MM.1S (cell line): ENCODE measurements at regions not wholly inside any gene's neighbourhood (a gene's known extent, or its start where the extent isn't known, plus 50 kb on each side); places are given as distances from the start of the nearest gene placed in this dataset.

Experiments used
- DNase-seq: peaks from one replicate; pipeline ENCODE4 v3.0.0-alpha.2; 2015
- H2AFZ ChIP-seq: fragments of 300-600 bp; sonication (generic); 2 replicates; pipeline ENCODE4 v1.6.0; 2016; ENCODE audit warnings: antibody characterized with exemption, low read length
- H3F3A ChIP-seq: fragments of 300-600 bp; sonication (generic); 2 replicates; pipeline ENCODE4 v1.6.1; 2016; ENCODE audit warnings: mild to moderate bottlenecking, antibody characterized with exemption, low read length, moderate library complexity, mixed read lengths; ENCODE audit not compliant: insufficient read depth
- H3K27ac ChIP-seq: fragments of 300-600 bp; sonication (generic); 2 replicates; pipeline ENCODE4 v1.5.1; 2016; ENCODE audit warnings: mild to moderate bottlenecking, low read length
- H3K27me3 ChIP-seq: fragments of 300-600 bp; sonication (generic); replicated peaks from 2 replicates; pipeline ENCODE4 v1.6.0; 2016; ENCODE audit warnings: low read length; ENCODE audit not compliant: insufficient read depth
- H3K36me3 ChIP-seq: fragments of 300-600 bp; sonication (generic); replicated peaks from 2 replicates; pipeline ENCODE4 v1.6.1; 2016; ENCODE audit warnings: mild to moderate bottlenecking, low read length, mixed read lengths; ENCODE audit not compliant: insufficient read depth
- H3K4me1 ChIP-seq: fragments of 300-600 bp; sonication (generic); 2 replicates; pipeline ENCODE4 v1.6.1; 2016; ENCODE audit warnings: low read length, mixed read lengths
- H3K4me2 ChIP-seq: fragments of 300-600 bp; sonication (generic); 2 replicates; pipeline ENCODE4 v1.6.0; 2016; ENCODE audit warnings: low read depth, low read length
- H3K4me3 ChIP-seq: fragments of 300-600 bp; sonication (generic); 2 replicates; pipeline ENCODE4 v1.5.1; 2016; ENCODE audit warnings: low read length, mixed read lengths
- H3K79me2 ChIP-seq: fragments of 300-600 bp; sonication (generic); 2 replicates; pipeline ENCODE4 v1.6.1; 2016; ENCODE audit warnings: mixed run types, low read length, mixed read lengths
- H3K9ac ChIP-seq: fragments of 300-600 bp; sonication (generic); 2 replicates; pipeline ENCODE4 v1.6.1; 2016; ENCODE audit warnings: low read length, mixed read lengths
- H3K9me2 ChIP-seq: fragments of 300-600 bp; sonication (generic); replicated peaks from 2 replicates; pipeline ENCODE4 v1.6.1; 2016; ENCODE audit warnings: mild to moderate bottlenecking, low read length, mixed read lengths; ENCODE audit not compliant: insufficient read depth
- H3K9me3 ChIP-seq: fragments of 300-600 bp; sonication (generic); replicated peaks from 2 replicates; pipeline ENCODE4 v1.6.1; 2016; ENCODE audit warnings: mild to moderate bottlenecking, low read length, mixed read lengths; ENCODE audit not compliant: insufficient read depth
- H4K20me1 ChIP-seq: fragments of 300-600 bp; sonication (generic); 2 replicates; pipeline ENCODE4 v1.6.1; 2016; ENCODE audit warnings: mild to moderate bottlenecking, low read length, moderate library complexity, mixed read lengths; ENCODE audit not compliant: insufficient read depth
- EZH2 ChIP-seq: fragments of 300-600 bp; sonication (generic); optimal IDR thresholded peaks from 2 replicates; pipeline ENCODE3; 2017; ENCODE audit warnings: low read depth, mild to moderate bottlenecking, antibody characterized with exemption, low read length, mixed read lengths
- EZH2phosphoT487 ChIP-seq: fragments of 300-600 bp; sonication (generic); IDR thresholded peaks from 2 replicates; pipeline ENCODE4 v1.6.1; 2018; ENCODE audit warnings: antibody characterized with exemption, low read length
- TF ChIP-seq, protein P1 (sequence below): fragments of 300-600 bp; sonication (generic); IDR thresholded peaks from 2 replicates; pipeline ENCODE4 v1.5.1; 2016; ENCODE audit warnings: antibody characterized with exemption, low read length, mixed read lengths

DNA sequence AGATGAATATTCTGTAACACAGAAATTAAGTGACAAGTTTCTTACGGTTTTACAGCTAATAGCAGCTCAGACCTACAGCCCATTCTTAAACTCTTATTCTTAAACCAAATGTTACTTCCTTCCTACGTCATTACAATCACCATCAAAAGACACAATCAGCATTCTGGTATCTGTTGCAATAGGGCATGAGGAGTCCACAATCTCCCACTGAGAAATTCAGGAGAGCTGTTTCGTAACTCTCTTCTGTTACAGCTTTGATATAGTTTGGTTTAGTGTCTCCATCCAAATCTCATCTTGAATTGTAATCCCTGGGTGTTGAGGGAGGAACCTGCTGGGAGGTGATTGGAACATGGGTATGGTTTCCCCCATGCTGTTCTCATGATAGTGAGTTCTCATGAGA lies 163.4 kb downstream of the GAS1 start:
- no peaks in the 10 kb centered on the region for H3K4me1 ChIP-seq
- DNase-seq = no peak
- no peaks in the 10 kb centered on the region for H3K27me3 ChIP-seq
- no peak overlapping the region for H3K27ac ChIP-seq
- no peak overlapping the region for H2AFZ ChIP-seq
- no peaks in the 10 kb centered on the region for H3K9me2 ChIP-seq
- H3K79me2 ChIP-seq = no peaks in the 10 kb centered on the region
- H3K4me2 ChIP-seq = no peak overlapping the region
- no peak overlapping the region for H3K4me3 ChIP-seq
- TF ChIP-seq, protein P1, sequence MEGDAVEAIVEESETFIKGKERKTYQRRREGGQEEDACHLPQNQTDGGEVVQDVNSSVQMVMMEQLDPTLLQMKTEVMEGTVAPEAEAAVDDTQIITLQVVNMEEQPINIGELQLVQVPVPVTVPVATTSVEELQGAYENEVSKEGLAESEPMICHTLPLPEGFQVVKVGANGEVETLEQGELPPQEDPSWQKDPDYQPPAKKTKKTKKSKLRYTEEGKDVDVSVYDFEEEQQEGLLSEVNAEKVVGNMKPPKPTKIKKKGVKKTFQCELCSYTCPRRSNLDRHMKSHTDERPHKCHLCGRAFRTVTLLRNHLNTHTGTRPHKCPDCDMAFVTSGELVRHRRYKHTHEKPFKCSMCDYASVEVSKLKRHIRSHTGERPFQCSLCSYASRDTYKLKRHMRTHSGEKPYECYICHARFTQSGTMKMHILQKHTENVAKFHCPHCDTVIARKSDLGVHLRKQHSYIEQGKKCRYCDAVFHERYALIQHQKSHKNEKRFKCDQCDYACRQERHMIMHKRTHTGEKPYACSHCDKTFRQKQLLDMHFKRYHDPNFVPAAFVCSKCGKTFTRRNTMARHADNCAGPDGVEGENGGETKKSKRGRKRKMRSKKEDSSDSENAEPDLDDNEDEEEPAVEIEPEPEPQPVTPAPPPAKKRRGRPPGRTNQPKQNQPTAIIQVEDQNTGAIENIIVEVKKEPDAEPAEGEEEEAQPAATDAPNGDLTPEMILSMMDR = no peak
- TF ChIP-seq EZH2phosphoT487 = no peak
- TF ChIP-seq EZH2 = no peak
- H4K20me1 ChIP-seq = no peaks in the 10 kb centered on the region
- H3F3A ChIP-seq = no peaks in the 10 kb centered on the region
- H3K36me3 ChIP-seq = no peaks in the 10 kb centered on the region
- no peak overlapping the region for H3K9ac ChIP-seq
- H3K9me3 ChIP-seq = no peaks in the 10 kb centered on the region

DNA sequence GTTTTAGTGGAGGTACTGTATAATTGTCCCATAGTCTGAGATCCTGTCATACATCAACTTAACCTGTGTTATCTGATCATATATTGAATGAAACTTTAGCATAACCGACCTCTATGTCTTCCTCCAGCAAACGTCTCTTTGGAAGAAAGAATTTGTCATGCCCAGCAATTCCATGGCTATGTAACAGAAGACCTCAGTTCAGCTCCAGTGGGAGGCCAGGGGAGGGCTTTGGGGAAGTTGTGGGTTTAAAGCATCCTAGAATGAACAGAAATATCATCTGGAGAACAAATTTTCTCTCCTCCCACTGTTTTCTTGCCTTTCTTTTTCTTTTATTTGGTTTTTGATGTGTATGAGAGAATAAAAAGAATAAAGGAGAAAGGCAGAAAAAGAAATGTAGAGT lies 164.5 kb downstream of the GAS1 start:
- H3K27ac ChIP-seq = no peak overlapping the region
- DNase-seq = no peak
- no peaks in the 10 kb centered on the region for H3K79me2 ChIP-seq
- no peak overlapping the region for H3K4me3 ChIP-seq
- no peak overlapping the region for H3K4me2 ChIP-seq
- H3K4me1 ChIP-seq = no peaks in the 10 kb centered on the region
- no peaks in the 10 kb centered on the region for H3F3A ChIP-seq
- H2AFZ ChIP-seq = no peak overlapping the region
- H3K9me3 ChIP-seq = no peaks in the 10 kb centered on the region
- no peaks in the 10 kb centered on the region for H4K20me1 ChIP-seq
- H3K9ac ChIP-seq = no peak overlapping the region
- no peak for TF ChIP-seq EZH2phosphoT487
- TF ChIP-seq, protein P1 = no peak
- no peak for TF ChIP-seq EZH2
- no peaks in the 10 kb centered on the region for H3K9me2 ChIP-seq
- no peaks in the 10 kb centered on the region for H3K27me3 ChIP-seq
- no peaks in the 10 kb centered on the region for H3K36me3 ChIP-seq

DNA sequence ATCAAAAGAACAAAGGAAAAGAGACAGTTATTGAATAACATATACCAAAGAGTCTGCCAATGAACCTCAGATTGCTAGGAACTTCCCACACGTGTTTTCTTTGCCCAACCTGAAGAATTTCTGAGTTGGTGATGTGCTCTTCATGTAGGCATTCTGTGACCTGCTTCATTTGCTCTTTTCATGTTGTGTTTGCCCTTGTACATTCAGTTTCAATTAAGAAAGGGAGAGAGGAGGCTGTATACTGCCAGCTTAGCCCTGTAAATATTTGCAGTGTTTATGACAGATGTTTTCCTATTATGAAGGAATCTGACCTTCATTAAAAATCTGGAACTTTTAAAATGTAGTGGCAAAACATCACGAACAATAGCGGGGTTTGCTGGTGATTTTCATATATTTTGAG lies 168.5 kb downstream of the GAS1 start:
- Histone ChIP-seq H3K27me3 (no peaks in the 10 kb centered on the region), H3F3A (no peaks in the 10 kb centered on the region), H2AFZ (no peak overlapping the region), H3K9ac (no peak overlapping the region), H3K9me3 (no peaks in the 10 kb centered on the region), H3K36me3 (no peaks in the 10 kb centered on the region), H3K4me3 (no peak overlapping the region), H3K27ac (no peak overlapping the region), H3K4me2 (no peak overlapping the region), H3K79me2 (no peaks in the 10 kb centered on the region), H3K9me2 (no peaks in the 10 kb centered on the region), H4K20me1 (no peaks in the 10 kb centered on the region), H3K4me1 (no peaks in the 10 kb centered on the region)
- no peak for DNase-seq
- TF ChIP-seq, protein P1 = no peak
- TF ChIP-seq EZH2 = no peak
